ENCODE measurements at regions not wholly inside any gene's neighbourhood (a gene's known extent, or its start where the extent isn't known, plus 50 kb on each side); places are given as distances from the start of the nearest gene placed in this dataset.

DNA sequence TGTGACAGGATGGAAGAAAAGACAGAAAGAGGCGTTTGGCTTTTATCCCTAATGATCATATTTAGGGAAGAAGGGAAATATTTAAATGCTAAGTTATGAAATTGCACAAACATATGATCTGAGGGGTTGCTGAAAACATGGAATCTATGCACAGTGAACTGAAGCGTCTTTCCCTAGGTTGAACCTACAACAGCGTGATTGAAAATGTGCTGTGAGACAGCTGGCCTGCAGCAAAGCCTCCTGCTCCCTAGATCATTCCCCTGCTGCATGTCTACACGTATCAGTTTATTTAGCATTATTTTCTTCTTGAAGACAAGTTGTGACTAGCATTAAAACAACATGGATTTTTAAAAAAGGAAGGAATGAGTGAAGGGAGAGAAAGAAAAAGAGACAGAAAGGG, 272.5 kb upstream of the TRAM1L1 start:
- H3K36me3 ChIP-seq (replicated peaks), result no peaks in the 10 kb centered on the region
- TF ChIP-seq CTCF (IDR thresholded peaks at IDR 0.05; ENCODE audit: low read depth, low read length, missing control alignments), result no peak
- in situ Hi-C loops (cut with HindIII; ENCODE audit: low pct_ligation_motif_present, low sequenced_read_pairs), result no loop called here
- no peak overlapping the region for H3K27ac ChIP-seq
- no peaks in the 10 kb centered on the region for H3K27me3 ChIP-seq (replicated peaks)
- H3K4me3 ChIP-seq (ENCODE audit: low read depth, low read length), result no peak overlapping the region
- no peak for DNase-seq

DNA sequence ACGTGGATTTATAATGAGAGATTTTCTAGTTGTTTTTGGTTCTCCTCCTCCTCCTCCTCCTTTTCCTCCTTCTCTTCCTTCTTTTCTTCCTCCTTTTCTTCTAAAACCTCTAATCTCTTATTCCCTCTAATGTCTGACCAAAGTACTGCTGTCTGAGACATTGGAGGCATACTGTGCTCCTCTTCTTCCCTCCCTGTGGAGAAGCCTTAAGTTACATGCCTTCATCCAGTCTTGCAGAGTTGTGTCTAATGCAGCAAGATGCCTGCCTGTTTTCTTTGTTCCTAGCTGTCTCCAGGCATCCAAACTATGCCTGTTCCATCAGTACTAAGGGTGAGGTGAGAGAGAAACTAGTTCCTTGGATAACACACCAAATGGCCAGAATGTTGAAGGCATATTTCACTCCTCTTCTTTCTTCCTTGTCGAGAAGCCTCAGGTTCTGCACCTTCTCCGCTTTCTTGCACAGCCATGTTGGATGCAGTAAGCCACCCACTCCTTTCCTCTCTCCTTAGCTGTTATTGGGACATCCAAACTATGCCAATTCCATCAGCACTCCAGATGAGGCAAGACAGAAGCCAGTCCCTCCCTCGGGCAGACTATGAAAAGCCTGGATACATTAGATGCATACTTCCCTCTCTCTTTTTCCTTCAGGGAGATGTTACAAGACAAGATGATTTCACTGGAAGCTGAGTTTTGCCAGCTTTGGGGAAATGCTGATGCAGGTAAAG, 285.7 kb upstream of the TRAM1L1 start:
- DNase-seq, result no peak
- H3K27me3 ChIP-seq (replicated peaks), result no peaks in the 10 kb centered on the region
- TF ChIP-seq CTCF (IDR thresholded peaks at IDR 0.05; ENCODE audit: low read depth, low read length, missing control alignments), result no peak
- H3K27ac ChIP-seq, result no peak overlapping the region
- no peaks in the 10 kb centered on the region for H3K36me3 ChIP-seq (replicated peaks)
- in situ Hi-C loops (cut with HindIII; ENCODE audit: low pct_ligation_motif_present, low sequenced_read_pairs), result no loop called here
- no peak overlapping the region for H3K4me3 ChIP-seq (ENCODE audit: low read depth, low read length)

GRCh38 chr4:117375101-117375500, 289.7 kb upstream of the TRAM1L1 start:
- Histone ChIP-seq H3K27ac (no peak overlapping the region), H3K36me3 (replicated peaks) (no peaks in the 10 kb centered on the region), H3K4me3 (ENCODE audit: low read depth, low read length) (no peak overlapping the region), H3K27me3 (replicated peaks) (no peaks in the 10 kb centered on the region)
- in situ Hi-C loops (cut with HindIII; ENCODE audit: low pct_ligation_motif_present, low sequenced_read_pairs), result no loop called here
- no peak for TF ChIP-seq CTCF (IDR thresholded peaks at IDR 0.05; ENCODE audit: low read depth, low read length, missing control alignments)
- no peak for DNase-seq

DNA sequence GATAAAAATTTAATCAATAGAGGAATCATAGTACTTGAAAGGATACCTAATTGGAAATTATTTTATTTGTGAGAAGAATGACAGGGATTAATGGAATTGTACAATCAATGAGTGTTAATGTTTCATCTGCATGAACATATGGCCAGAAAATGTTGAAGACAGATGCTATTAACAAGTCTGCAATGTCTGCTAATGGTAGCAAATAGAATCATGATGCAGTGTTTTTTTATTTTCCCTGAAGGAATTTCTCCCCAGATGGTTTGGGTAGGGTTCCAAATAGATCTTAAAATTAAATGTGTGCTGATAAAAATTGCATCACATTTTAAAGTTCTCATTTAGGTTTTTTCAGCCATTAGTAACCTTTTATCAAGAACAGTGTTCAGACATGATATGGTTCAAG, 291.3 kb upstream of the TRAM1L1 start:
- no peaks in the 10 kb centered on the region for H3K36me3 ChIP-seq (replicated peaks)
- no peak for DNase-seq
- TF ChIP-seq CTCF (IDR thresholded peaks at IDR 0.05; ENCODE audit: low read depth, low read length, missing control alignments), result no peak
- no peaks in the 10 kb centered on the region for H3K27me3 ChIP-seq (replicated peaks)
- H3K4me3 ChIP-seq (ENCODE audit: low read depth, low read length), result no peak overlapping the region
- H3K27ac ChIP-seq, result no peak overlapping the region
- in situ Hi-C loops (cut with HindIII; ENCODE audit: low pct_ligation_motif_present, low sequenced_read_pairs), result no loop called here

DNA sequence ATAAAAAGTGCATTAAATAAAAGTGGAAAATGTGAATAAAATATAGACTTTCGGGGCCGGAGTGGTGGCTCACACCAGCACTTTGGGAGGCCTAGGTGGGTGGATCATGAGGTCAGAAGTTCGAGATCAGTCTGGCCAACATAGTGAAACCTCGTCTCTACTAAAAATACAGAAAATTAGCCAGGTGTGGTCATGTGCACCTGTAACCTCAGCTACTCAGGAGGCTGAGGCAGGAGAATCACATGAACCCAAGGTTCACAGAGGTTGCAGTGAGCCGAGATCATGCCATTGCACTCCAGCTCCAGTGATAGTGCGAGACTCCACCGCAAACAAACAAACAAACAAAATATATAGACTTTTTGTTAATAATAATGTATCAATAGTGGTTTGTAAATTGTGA, 293.6 kb upstream of the TRAM1L1 start:
- H3K4me3 ChIP-seq (ENCODE audit: low read depth, low read length), result no peak overlapping the region
- H3K36me3 ChIP-seq (replicated peaks), result no peaks in the 10 kb centered on the region
- H3K27me3 ChIP-seq (replicated peaks), result no peaks in the 10 kb centered on the region
- TF ChIP-seq CTCF (IDR thresholded peaks at IDR 0.05; ENCODE audit: low read depth, low read length, missing control alignments), result no peak
- in situ Hi-C loops (cut with HindIII; ENCODE audit: low pct_ligation_motif_present, low sequenced_read_pairs), result no loop called here
- no peak for DNase-seq
- H3K27ac ChIP-seq, result no peak overlapping the region

DNA sequence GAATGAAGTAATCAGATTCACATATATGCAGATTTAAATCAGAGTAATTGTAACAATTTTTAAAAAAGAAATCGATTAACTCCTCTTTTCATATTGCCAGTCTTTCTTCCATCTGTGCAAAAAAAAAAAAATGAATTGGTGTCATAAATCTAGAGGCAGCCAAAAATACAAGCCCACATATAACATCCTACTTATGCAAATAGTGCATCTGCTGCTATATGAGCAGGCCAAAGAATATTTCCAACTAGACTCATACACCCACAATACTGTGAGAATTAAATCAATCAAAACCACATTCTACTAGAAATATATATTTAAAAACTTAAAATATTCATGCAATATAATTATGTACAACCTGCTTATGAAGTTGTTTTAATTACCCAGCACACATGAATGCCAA, 298.1 kb upstream of the TRAM1L1 start:
- H3K36me3 ChIP-seq (replicated peaks), result no peaks in the 10 kb centered on the region
- in situ Hi-C loops (cut with HindIII; ENCODE audit: low pct_ligation_motif_present, low sequenced_read_pairs), result no loop called here
- no peaks in the 10 kb centered on the region for H3K27me3 ChIP-seq (replicated peaks)
- no peak overlapping the region for H3K4me3 ChIP-seq (ENCODE audit: low read depth, low read length)
- H3K27ac ChIP-seq, result no peak overlapping the region
- DNase-seq, result no peak
- TF ChIP-seq CTCF (IDR thresholded peaks at IDR 0.05; ENCODE audit: low read depth, low read length, missing control alignments), result no peak
